22Rv1 (cell line): ENCODE measurements at regions not wholly inside any gene's neighbourhood (a gene's known extent, or its start where the extent isn't known, plus 50 kb on each side); places are given as distances from the start of the nearest gene placed in this dataset.
A peak's percentile ranks its signal among the peaks of the same experiment; 100 is the strongest.

Experiments
- H3K27ac ChIP-seq: fragments of 450-650 bp; 2 replicates; pipeline ENCODE4 v1.5.1; 2017
- CTCF ChIP-seq: fragments of 450-650 bp; IDR thresholded peaks from 2 replicates; pipeline ENCODE4 v1.5.1; 2017; ENCODE audit warnings: mild to moderate bottlenecking
- ZFX ChIP-seq: fragments of 450-650 bp; IDR thresholded peaks from 2 replicates; pipeline ENCODE4 v1.6.1; 2017; ENCODE audit warnings: antibody characterized with exemption, borderline replicate concordance

GRCh38 chr20:11686820-11687543, 230.7 kb upstream of the BTBD3 start:
- no peak for TF ChIP-seq ZFX
- TF ChIP-seq CTCF = no peak
- peak overlapping the region; percentile 85 for H3K27ac ChIP-seq

GRCh38 chr20:11687546-11688292, 230.0 kb upstream of the BTBD3 start:
- TF ChIP-seq ZFX (no peak), CTCF (no peak)
- peak overlapping the region; percentile 85 for H3K27ac ChIP-seq

GRCh38 chr20:11689262-11689661, 228.4 kb upstream of the BTBD3 start:
- H3K27ac ChIP-seq = no peak overlapping the region
- TF ChIP-seq ZFX (no peak), CTCF (no peak)

GRCh38 chr20:11691766-11692165, 225.9 kb upstream of the BTBD3 start:
- no peak for TF ChIP-seq ZFX
- no peak for TF ChIP-seq CTCF
- no peak overlapping the region for H3K27ac ChIP-seq

- TF ChIP-seq ZFX (no peak), CTCF (no peak)
Observed at GRCh38 chr20:11692567-11692966, 225.1 kb upstream of the BTBD3 start.

GRCh38 chr20:11694467-11694866, 223.2 kb upstream of the BTBD3 start:
- no peak overlapping the region for H3K27ac ChIP-seq
- TF ChIP-seq ZFX (no peak), CTCF (no peak)

More at GRCh38 chr20:11692567-11692966, 225.1 kb upstream of the BTBD3 start:
- no peak overlapping the region for H3K27ac ChIP-seq

GRCh38 chr20:11697055-11697454, 220.6 kb upstream of the BTBD3 start:
- no peak for TF ChIP-seq ZFX
- TF ChIP-seq CTCF = no peak
- H3K27ac ChIP-seq = no peak overlapping the region
